ENCODE measurements at regions not wholly inside any gene's neighbourhood (a gene's known extent, or its start where the extent isn't known, plus 50 kb on each side); places are given as distances from the start of the nearest gene placed in this dataset.
A peak's percentile ranks its signal among the peaks of the same experiment; 100 is the strongest.
"Not testable (repeated sequence)": the region's sequence is repeated elsewhere in the genome, so short reads cannot be mapped to it uniquely, and the experiment has no call there.

DNA sequence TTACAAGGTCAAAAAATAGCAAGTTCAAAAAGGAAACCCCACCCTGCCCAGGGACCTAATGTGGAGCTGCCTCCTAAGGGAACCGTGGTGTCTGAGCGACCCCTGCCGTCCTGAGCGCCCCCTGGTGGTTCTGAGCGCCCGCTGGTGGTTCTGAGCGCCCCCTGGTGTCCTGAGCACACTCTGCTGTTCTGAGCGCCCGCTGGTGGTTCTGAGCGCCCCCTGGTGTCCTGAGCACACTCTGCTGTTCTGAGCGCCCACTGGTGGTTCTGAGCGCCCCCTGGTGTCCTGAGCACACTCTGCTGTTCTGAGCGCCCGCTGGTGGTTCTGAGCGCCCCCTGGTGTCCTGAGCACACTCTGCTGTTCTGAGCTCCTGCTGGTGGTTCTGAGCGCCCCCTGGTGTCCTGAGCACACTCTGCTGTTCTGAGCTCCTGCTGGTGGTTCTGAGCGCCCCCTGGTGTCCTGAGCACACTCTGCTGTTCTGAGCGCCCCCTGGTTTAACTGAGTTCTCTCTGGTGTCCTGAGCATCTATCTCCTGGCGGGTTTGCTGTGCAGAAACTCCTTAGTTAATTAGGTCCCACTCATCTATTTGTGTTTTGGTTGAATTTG lies 1137.5 kb downstream of the TMEM121 start:
- TF ChIP-seq ZSCAN20 (CRISPR knock-in tag; IDR thresholded peaks at IDR 0.05); MAZ (IDR thresholded peaks at IDR 0.05; ENCODE audit: borderline replicate concordance, low read depth, low read length); RFX5 (IDR thresholded peaks at IDR 0.05); HDAC2 (IDR thresholded peaks at IDR 0.05); TP53 (CRISPR knock-in tag; IDR thresholded peaks at IDR 0.05); EP300 (IDR thresholded peaks at IDR 0.05); CBX8 (IDR thresholded peaks at IDR 0.05); POLR2A (IDR thresholded peaks at IDR 0.05; ENCODE audit: low read length); CHD2 (IDR thresholded peaks at IDR 0.05; ENCODE audit: low read length, partially characterized antibody); ZFP36 (IDR thresholded peaks at IDR 0.05; ENCODE audit: borderline replicate concordance, partially characterized antibody): not testable (repeated sequence)
- TF ChIP-seq, protein P1, sequence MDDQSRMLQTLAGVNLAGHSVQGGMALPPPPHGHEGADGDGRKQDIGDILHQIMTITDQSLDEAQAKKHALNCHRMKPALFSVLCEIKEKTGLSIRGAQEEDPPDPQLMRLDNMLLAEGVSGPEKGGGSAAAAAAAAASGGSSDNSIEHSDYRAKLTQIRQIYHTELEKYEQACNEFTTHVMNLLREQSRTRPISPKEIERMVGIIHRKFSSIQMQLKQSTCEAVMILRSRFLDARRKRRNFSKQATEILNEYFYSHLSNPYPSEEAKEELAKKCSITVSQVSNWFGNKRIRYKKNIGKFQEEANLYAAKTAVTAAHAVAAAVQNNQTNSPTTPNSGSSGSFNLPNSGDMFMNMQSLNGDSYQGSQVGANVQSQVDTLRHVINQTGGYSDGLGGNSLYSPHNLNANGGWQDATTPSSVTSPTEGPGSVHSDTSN (IDR thresholded peaks at IDR 0.05), result not testable (repeated sequence)
- TF ChIP-seq, protein P2, sequence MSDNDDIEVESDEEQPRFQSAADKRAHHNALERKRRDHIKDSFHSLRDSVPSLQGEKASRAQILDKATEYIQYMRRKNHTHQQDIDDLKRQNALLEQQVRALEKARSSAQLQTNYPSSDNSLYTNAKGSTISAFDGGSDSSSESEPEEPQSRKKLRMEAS (IDR thresholded peaks at IDR 0.05), result not testable (repeated sequence)
- TF ChIP-seq, protein P3, sequence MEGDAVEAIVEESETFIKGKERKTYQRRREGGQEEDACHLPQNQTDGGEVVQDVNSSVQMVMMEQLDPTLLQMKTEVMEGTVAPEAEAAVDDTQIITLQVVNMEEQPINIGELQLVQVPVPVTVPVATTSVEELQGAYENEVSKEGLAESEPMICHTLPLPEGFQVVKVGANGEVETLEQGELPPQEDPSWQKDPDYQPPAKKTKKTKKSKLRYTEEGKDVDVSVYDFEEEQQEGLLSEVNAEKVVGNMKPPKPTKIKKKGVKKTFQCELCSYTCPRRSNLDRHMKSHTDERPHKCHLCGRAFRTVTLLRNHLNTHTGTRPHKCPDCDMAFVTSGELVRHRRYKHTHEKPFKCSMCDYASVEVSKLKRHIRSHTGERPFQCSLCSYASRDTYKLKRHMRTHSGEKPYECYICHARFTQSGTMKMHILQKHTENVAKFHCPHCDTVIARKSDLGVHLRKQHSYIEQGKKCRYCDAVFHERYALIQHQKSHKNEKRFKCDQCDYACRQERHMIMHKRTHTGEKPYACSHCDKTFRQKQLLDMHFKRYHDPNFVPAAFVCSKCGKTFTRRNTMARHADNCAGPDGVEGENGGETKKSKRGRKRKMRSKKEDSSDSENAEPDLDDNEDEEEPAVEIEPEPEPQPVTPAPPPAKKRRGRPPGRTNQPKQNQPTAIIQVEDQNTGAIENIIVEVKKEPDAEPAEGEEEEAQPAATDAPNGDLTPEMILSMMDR (IDR thresholded peaks at IDR 0.05), result peak; percentile 29
- TF ChIP-seq, protein P4, sequence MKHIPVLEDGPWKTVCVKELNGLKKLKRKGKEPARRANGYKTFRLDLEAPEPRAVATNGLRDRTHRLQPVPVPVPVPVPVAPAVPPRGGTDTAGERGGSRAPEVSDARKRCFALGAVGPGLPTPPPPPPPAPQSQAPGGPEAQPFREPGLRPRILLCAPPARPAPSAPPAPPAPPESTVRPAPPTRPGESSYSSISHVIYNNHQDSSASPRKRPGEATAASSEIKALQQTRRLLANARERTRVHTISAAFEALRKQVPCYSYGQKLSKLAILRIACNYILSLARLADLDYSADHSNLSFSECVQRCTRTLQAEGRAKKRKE (CRISPR knock-in tag; IDR thresholded peaks at IDR 0.05; ENCODE audit: low read depth), result not testable (repeated sequence)
